Body of pancreas (tissue), 4 donors: ENCODE measurements at regions not wholly inside any gene's neighbourhood (a gene's known extent, or its start where the extent isn't known, plus 50 kb on each side); places are given as distances from the start of the nearest gene placed in this dataset.

Experiments used
- CTCF ChIP-seq, 7 experiments: fragments of 450-650 bp in 4 of 7; fragments of 200-600 bp in 3 of 7; sonication (generic) in 3 of 7; IDR thresholded peaks; one replicate each; pipeline ENCODE4 v1.5.1; 2016 to 2019; ENCODE audit warnings: antibody characterized with exemption in 7 of 7
- POLR2A ChIP-seq, 3 donors: fragments of 450-650 bp; IDR thresholded peaks; one replicate each; pipeline ENCODE4 v1.6.1; 2016; ENCODE audit warnings: antibody characterized with exemption in 3 of 3, mild to moderate bottlenecking in 2 of 3

GRCh38 chr2:234847364-234847635 lies 104.5 kb upstream of the SH3BP4 start:
- no peak for TF ChIP-seq CTCF (IDR thresholded peaks at IDR 0.05)
- no peak for TF ChIP-seq POLR2A (IDR thresholded peaks at IDR 0.05)
